Hepatocyte (in vitro differentiated cells): ENCODE measurements at regions not wholly inside any gene's neighbourhood (a gene's known extent, or its start where the extent isn't known, plus 50 kb on each side); places are given as distances from the start of the nearest gene placed in this dataset.

ENCODE experiments used
- EZH2 ChIP-seq: fragments of 200-600 bp; sonication (generic); IDR thresholded peaks from 2 replicates; pipeline ENCODE4 v1.6.1; 2016; ENCODE audit warnings: antibody characterized with exemption, mild to moderate bottlenecking, borderline replicate concordance
- EZH2phosphoT487 ChIP-seq: fragments of 200-600 bp; sonication (generic); IDR thresholded peaks from one replicate; pipeline ENCODE4 v1.6.1; 2018; ENCODE audit warnings: antibody characterized with exemption, mild to moderate bottlenecking, low read depth, moderate library complexity; ENCODE audit not compliant: unreplicated experiment, severe bottlenecking
- TF ChIP-seq, protein P1 (sequence below): fragments of 200-600 bp; sonication (generic); IDR thresholded peaks from 2 replicates; pipeline ENCODE4 v1.5.1; 2016; ENCODE audit warnings: antibody characterized with exemption, mild to moderate bottlenecking; ENCODE audit not compliant: poor library complexity

DNA sequence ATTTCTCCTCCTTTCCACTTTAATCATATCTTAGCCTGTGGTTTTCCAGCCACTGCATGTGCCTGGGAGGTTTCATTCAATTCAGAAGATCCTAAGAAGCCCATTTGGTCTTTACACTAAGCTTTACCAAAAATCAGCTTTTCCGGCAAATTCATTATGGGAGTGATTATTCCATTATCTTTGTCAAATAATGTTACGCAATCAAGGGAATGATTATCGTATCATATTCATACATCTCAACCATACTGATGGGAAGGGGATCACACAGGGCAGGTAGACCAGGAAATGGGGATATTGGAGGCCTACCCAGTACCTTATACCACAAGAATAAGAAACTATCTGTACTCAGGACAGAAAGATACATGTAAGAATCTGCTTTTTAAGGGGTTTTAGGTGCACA is 440.5 kb downstream of the GPATCH2 start:
- TF ChIP-seq, protein P1, sequence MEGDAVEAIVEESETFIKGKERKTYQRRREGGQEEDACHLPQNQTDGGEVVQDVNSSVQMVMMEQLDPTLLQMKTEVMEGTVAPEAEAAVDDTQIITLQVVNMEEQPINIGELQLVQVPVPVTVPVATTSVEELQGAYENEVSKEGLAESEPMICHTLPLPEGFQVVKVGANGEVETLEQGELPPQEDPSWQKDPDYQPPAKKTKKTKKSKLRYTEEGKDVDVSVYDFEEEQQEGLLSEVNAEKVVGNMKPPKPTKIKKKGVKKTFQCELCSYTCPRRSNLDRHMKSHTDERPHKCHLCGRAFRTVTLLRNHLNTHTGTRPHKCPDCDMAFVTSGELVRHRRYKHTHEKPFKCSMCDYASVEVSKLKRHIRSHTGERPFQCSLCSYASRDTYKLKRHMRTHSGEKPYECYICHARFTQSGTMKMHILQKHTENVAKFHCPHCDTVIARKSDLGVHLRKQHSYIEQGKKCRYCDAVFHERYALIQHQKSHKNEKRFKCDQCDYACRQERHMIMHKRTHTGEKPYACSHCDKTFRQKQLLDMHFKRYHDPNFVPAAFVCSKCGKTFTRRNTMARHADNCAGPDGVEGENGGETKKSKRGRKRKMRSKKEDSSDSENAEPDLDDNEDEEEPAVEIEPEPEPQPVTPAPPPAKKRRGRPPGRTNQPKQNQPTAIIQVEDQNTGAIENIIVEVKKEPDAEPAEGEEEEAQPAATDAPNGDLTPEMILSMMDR, result no peak
- TF ChIP-seq EZH2phosphoT487, result no peak
- no peak for TF ChIP-seq EZH2
